GM21737 (cell line): ENCODE measurements at regions not wholly inside any gene's neighbourhood (a gene's known extent, or its start where the extent isn't known, plus 50 kb on each side); places are given as distances from the start of the nearest gene placed in this dataset.
"Not testable (repeated sequence)": the region's sequence is repeated elsewhere in the genome, so short reads cannot be mapped to it uniquely, and the experiment has no call there.

Experiments
- ATAC-seq: cut with Tn5 transposase; IDR thresholded peaks from one replicate; pipeline ENCODE4 v1.9.1; 2021; ENCODE audit warnings: mild to moderate bottlenecking, moderate library complexity; ENCODE audit not compliant: unreplicated experiment

DNA sequence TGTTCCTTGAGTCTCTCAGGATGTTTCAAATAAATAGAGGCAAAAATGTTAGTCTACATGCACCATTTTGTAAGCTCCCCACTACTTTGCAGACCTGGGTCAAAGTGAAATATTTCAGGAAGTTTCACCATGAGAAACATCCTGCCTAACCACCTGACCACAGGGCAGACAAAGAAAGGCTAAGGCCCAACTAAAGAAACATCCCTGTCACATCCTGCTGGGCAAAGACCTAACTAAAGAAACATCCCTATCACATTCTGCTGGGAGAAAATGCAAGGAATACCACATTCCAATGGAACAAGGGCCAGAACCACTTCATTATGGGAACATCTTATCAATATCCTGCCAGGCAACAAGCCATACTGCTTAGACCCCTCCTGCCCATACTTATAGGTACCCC lies 1303.4 kb downstream of the TECRL start:
- no peak for ATAC-seq

- no peak for ATAC-seq
Observed at GRCh38 chr4:63090641-63091040, 1318.6 kb downstream of the TECRL start.

DNA sequence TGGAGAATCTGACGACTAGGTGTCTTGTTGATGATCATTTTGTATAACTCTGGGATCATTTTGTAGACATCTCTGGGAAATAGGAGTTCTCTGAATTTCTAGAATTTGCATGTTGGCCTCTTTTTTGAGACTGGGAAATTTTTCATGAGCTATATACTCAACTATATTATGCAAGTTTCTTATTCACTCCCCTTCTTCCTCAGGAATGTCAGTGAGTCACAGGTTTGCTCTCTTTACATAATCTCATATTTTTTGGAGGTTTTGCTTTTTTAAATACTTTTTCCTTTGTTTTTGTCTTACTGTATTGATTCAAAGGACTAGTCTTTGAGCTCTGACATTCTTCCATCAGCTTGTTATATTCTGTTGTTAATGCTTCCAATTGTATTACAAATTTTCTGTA lies 1324.2 kb downstream of the TECRL start:
- no peak for ATAC-seq

- no peak for ATAC-seq
Observed at GRCh38 chr4:63080934-63081333, 1328.3 kb downstream of the TECRL start.

DNA sequence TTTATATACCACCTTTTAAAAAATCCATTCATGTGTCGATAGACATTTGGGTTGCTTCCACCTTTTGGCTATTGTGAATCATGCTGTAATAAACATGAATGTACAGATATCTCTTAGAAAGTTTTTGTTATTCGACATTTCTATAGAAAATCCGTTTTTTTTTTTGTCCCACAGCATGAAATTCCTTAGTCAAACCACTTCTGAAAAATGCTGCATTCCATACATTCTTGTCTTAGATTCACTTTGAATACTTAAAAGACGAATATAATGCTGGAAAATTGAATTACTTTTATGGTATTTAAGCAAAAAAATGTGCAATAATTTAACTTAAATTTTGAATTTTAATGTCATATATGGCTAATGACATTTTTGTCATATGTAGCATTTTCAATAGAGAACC lies 1345.5 kb downstream of the TECRL start:
- no peak for ATAC-seq

GRCh38 chr4:63062891-63063290 lies 1346.4 kb downstream of the TECRL start:
- ATAC-seq: not testable (repeated sequence)

- ATAC-seq: no peak
Observed at GRCh38 chr4:63049726-63050125, 1359.5 kb downstream of the TECRL start.

- no peak for ATAC-seq
Observed at GRCh38 chr4:63049278-63049677, 1360.0 kb downstream of the TECRL start.

DNA sequence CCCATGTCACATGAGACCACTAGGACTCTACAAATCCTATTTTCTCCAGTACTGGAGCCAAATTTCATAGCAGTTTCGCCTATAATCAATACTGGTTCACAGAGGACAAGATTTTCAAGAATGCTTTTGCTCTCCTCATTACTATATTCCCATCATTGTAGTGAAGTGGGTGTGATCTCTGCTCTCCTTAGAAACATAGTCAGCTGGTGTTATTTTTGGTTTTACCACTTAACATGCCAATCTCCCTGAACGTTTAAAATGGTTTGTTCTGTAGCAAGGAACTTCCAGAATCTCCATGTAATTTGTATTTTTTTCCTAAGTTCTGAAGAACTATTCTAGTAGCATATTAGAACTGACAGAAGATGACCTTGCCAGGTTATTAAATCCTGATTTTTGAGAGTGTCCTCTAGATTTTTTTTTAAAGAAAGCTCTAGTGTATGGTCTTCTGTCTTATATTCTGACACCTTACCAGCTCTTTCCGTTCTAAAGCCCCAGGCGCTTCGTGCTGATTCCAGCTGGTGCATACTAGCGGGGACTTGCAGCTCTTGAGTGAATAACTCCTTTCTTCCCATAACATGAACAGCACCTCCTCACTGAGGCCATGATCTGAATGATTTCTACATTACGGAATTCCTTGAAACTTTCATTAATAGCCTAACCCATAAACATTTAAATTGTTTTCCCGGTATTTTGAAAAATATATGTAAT lies 1372.9 kb downstream of the TECRL start:
- ATAC-seq: no peak

DNA sequence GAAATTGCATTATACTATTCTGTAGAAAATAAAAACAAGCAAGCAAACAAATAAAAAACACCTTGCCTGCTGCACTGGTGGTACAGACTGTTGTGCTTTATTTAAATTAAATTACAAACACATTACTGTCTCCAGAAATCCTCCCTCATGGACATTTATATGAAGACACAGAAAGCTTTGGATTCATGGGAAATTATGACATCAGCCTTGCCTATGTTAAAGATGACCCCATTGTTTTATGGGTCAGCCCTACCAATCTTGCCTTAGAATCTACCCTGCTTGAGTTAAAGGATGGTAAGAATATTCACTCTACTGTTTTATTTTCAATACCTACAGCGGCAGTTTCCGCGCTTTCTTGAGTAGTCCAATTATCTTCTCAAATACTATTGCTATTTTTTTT lies 1379.9 kb downstream of the TECRL start:
- ATAC-seq: no peak

DNA sequence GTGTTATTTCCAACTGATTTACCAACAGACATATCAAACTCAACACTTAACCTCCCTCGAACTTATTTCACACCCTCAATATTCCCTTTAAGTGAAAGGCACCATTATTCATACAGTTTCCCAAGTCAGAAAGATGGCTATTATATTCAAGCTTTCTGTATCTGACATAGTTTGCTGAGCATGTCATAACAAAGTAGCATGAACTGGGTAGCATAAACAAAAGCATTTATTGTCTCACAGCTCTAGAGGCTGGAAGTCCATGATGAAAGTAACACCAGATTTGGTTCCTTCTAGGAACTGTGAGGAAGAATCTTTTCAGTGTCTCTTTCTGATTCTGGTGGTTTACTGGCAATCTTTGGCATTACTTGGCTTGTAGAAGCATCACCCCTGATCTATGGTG lies 1388.6 kb downstream of the TECRL start:
- no peak for ATAC-seq

DNA sequence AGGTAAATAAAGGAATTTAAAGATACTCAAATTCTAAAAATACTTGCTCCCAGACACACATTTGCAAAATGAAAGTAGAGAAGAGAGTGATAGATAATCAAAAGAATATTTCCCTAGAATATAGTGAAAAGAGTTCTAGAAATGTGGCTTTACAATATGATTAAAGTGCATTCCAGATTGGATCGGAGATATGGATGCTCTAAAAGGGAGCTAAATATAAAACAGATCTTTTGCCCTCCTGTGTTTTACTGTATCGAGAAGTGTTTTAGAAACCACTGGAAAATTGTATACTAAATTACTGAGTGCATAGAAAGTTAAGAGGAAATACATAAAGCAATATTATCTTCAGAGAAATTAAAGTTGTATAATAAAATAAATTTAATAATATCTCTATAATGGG lies 1392.0 kb downstream of the TECRL start:
- no peak for ATAC-seq

- no peak for ATAC-seq
Observed at GRCh38 chr4:62970846-62971245, 1438.4 kb downstream of the TECRL start.

GRCh38 chr4:62960415-62960814 lies 1448.8 kb downstream of the TECRL start:
- ATAC-seq: no peak

- ATAC-seq: no peak
Observed at GRCh38 chr4:62953752-62954151, 1455.5 kb downstream of the TECRL start.

GRCh38 chr4:62952366-62952765 lies 1456.9 kb downstream of the TECRL start:
- ATAC-seq: no peak

GRCh38 chr4:62948108-62948507 lies 1461.1 kb downstream of the TECRL start:
- ATAC-seq: no peak

DNA sequence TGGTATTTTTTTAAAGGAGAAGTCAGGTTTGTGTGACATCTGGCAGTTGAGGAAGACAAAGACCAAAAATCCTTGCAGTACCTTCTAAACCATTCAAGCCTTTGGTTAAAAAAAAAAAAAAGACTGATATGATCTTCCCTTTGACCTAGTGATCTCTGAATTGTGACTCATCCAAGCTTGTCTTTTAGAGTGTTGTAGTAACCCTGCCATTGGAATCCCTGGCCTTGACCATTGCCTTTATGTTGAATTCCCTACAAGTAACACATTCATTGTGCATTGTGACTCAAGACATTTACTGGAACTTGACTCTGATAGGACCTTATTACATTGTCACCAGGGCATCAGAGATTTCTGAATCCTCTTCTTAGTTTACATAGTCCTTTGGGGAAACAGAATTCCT lies 1469.0 kb downstream of the TECRL start:
- ATAC-seq: no peak

DNA sequence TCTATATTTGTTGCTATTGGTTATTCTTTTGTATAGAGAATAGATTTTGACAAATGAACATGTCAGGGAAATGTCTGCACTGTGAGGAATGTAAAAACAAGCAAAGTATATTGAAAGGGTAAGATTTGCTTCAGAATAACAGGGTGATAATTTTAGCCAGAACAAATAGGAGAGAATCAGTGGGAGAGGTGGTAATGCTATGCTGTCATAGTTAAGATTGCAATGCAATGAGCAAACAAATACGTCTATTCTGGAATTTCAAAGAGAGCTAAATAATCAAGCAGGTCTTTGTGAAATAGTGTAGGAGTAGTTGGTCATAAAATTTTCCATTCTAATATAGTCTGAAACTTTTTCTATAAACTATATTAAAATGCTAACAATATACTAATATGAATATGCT lies 1478.4 kb downstream of the TECRL start:
- ATAC-seq: no peak

DNA sequence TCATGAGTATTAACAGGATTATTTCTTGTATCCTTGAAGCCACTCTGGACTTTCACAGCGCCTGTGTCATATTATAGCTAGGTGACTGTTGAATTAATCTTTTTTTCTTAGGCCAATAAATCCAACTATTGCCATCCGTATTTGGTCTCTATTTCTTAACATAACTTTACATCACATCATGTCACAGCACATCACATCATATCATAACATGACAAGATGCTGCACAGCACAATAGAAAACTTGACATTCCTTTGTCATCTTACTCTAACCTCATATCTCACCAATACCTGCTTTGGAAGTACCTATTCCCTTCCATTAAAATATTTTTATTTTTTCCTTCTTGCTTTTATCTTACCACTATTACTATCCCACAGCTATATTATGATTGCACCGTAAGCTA lies 1480.8 kb downstream of the TECRL start:
- no peak for ATAC-seq

- no peak for ATAC-seq
Observed at GRCh38 chr4:62927574-62927973, 1481.7 kb downstream of the TECRL start.

DNA sequence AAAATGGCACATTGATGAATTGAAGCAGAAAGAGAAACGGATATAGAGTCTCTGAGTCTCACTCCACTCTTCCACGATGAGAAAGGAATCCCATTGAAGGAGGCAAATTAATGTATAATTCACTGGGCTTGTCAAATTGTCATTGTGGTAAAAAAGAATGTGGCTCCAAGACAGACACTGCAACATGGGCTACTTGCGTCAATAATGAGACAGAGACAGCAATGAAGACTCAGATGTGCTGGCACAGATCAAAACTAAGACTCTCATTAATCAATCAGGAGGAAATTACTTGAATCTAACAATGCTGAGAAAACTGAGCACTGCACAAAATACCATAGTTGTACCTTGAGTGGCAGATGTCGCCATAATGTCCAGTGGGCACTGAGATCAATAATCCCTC lies 1485.5 kb downstream of the TECRL start:
- no peak for ATAC-seq

DNA sequence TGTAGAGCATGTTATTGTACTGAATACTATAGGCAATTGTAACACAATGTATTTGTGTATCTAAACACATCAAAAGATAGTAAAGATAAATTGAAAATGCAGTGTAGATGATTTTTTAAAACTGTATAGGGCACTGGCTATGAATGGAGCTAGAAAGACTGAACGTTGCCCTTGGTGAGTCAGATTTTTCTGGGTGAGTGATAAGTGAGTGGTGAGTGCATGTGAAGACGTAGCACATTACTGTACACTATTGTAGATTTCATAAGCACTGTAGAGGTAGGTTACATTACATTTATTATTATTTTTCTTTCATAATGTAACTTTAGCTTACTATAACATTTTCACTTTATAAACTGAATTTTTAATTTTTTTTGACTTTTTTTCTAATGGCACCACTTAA lies 1491.6 kb downstream of the TECRL start:
- ATAC-seq: no peak
